ENCODE measurements at regions not wholly inside any gene's neighbourhood (a gene's known extent, or its start where the extent isn't known, plus 50 kb on each side); places are given as distances from the start of the nearest gene placed in this dataset.
A peak's percentile ranks its signal among the peaks of the same experiment; 100 is the strongest.

DNA sequence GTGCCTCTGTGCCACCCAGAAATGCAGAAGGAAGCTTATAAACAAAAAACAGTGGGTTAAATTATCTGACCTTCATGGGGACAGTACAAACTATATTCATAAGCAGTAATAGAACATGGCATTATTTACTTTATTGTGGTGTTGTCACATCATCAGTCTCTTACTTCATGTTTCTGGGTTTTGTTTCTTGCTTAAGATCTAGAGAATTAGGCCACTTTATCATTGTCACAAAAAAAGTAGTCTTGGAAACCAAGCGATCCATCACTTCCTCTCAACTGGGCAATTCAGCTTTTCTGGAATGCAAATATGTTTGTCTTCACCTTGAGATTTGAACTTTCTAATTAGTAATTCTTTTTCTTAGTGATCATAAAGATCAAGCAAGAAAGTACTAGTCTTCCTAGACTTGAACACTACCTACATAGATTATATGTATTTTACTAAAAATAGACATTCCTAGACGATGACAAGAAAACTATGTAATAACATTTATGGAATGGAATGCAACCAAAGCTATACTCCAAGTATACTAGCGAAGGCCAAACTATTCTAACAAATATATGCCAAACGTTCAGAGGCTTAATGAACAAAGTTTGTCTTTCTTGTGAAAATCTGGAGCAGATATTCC lies 363.4 kb downstream of the DAD1 start:
- FAIRE-seq: no peak
- no peak for TF ChIP-seq CHD2 (IDR thresholded peaks at IDR 0.05; ENCODE audit: low read length, partially characterized antibody)
- TF ChIP-seq RCOR1 (IDR thresholded peaks at IDR 0.05; ENCODE audit: low read depth, low read length): no peak
- TF ChIP-seq, protein P1, sequence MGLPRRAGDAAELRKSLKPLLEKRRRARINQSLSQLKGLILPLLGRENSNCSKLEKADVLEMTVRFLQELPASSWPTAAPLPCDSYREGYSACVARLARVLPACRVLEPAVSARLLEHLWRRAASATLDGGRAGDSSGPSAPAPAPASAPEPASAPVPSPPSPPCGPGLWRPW (IDR thresholded peaks at IDR 0.05): no peak
- TF ChIP-seq ZFP36 (IDR thresholded peaks at IDR 0.05; ENCODE audit: borderline replicate concordance, partially characterized antibody): no peak
- no peak for TF ChIP-seq SREBF2 (IDR thresholded peaks at IDR 0.05)
- no peak for TF ChIP-seq ZSCAN20 (CRISPR knock-in tag; IDR thresholded peaks at IDR 0.05)
- TF ChIP-seq EHF (CRISPR knock-in tag; IDR thresholded peaks at IDR 0.05): no peak
- TF ChIP-seq KDM5A (IDR thresholded peaks at IDR 0.05): no peak
- POLR2A ChIA-PET: no interaction called here
- WGBS (ENCODE audit: missing lambda C conversion rate): 14% methylated on average over 4 of the region's 4 CpGs
- Histone ChIP-seq H3K4me2 (no peak overlapping the region), H3K9me3 (no peaks in the 10 kb centered on the region), H3K4me1 (no peaks in the 10 kb centered on the region), H3K27ac (no peak overlapping the region), H3K4me3 (no peak overlapping the region)
- no peak for ATAC-seq
- DNase-seq (ENCODE audit: low read depth in 1 of 2, low spot score in 1 of 2): no peak
- CTCF ChIA-PET: interaction anchor here (1.1 to 2.3 kb wide), 4 partner anchors 9 to 150 kb away, joined by 4 to 11 read pairs (median 4); no protein-coding TSS in a partner anchor

DNA sequence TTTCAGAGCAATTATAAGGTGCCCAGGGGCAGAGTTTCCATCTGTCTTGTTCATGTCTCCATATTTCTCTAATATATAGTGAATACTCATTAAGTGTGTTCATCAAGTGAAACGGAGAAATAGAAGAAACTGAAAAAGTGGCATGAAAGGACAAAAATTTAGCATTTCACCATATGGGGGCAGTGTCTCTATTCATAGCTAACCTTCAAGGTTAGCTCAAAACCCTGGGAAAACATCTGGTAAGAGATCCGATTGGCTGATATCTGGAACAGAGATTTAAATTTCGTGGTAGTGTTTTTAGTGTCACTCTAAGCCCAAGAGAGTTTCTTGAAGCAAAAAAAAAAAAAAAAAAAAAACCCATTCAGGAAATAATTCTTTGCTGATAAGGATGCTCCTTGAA lies 367.5 kb downstream of the DAD1 start:
- Histone ChIP-seq H3K4me1 (no peaks in the 10 kb centered on the region), H3K27ac (no peak overlapping the region), H3K9me3 (no peaks in the 10 kb centered on the region), H3K4me2 (no peak overlapping the region), H3K4me3 (no peak overlapping the region)
- FAIRE-seq: no peak
- 0% methylated on average over 3 of the region's 3 CpGs for WGBS (ENCODE audit: missing lambda C conversion rate)
- peak in 1 of 2 experiments; percentile 43; a peak in 1 of 6 replicates for ATAC-seq
- DNase-seq (ENCODE audit: low read depth in 1 of 2, low spot score in 1 of 2): peak; percentile 8 to 9
- ChIA-PET CTCF (interaction anchor here (0.7 to 1.3 kb wide), 4 partner anchors 13 to 56 kb away, joined by 3 to 5 read pairs (median 5); no protein-coding TSS in a partner anchor), POLR2A (interaction anchor here (0.6 to 0.7 kb wide), 2 partner anchors 20 to 154 kb away, joined by 4 to 9 read pairs; no protein-coding TSS in a partner anchor)
- TF ChIP-seq, protein P2, sequence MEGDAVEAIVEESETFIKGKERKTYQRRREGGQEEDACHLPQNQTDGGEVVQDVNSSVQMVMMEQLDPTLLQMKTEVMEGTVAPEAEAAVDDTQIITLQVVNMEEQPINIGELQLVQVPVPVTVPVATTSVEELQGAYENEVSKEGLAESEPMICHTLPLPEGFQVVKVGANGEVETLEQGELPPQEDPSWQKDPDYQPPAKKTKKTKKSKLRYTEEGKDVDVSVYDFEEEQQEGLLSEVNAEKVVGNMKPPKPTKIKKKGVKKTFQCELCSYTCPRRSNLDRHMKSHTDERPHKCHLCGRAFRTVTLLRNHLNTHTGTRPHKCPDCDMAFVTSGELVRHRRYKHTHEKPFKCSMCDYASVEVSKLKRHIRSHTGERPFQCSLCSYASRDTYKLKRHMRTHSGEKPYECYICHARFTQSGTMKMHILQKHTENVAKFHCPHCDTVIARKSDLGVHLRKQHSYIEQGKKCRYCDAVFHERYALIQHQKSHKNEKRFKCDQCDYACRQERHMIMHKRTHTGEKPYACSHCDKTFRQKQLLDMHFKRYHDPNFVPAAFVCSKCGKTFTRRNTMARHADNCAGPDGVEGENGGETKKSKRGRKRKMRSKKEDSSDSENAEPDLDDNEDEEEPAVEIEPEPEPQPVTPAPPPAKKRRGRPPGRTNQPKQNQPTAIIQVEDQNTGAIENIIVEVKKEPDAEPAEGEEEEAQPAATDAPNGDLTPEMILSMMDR (IDR thresholded peaks at IDR 0.05): peak; percentile 27
- no peak for TF ChIP-seq GATA3 (IDR thresholded peaks at IDR 0.05; ENCODE audit: borderline replicate concordance)
- peak in 1 of 2 experiments; percentile 35; a peak in 2 of 5 replicates for TF ChIP-seq RAD21 (conservative IDR thresholded peaks at IDR 0.05 in 1 of 2, IDR thresholded peaks at IDR 0.05 in 1 of 2)

DNA sequence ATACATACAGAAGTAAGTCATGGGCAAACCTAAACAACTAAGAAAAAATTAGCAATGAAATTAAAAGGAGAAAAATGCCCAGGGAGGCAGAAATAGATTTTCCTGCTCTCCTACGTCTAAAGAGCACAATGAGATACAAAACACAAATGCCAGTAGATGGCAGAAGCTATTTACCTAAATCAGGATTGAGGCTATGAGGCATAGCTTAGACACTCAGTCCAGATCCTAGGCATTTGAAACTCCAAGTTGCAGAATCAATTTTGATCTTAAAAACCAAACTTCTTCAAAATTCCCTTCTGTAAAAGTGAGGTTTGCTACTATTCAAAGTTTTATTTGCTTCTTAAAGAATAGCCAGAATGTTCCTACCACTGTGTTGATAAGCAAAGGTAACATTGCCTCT lies 368.6 kb downstream of the DAD1 start:
- DNase-seq (ENCODE audit: low read depth in 1 of 2, low spot score in 1 of 2): no peak
- POLR2A ChIA-PET: no interaction called here
- no peaks in the 10 kb centered on the region for H3K9me3 ChIP-seq
- H3K27ac ChIP-seq: no peak overlapping the region
- H3K4me1 ChIP-seq: no peaks in the 10 kb centered on the region
- no peak overlapping the region for H3K4me2 ChIP-seq
- WGBS (ENCODE audit: missing lambda C conversion rate): 0% methylated on average over 1 of the region's 1 CpG
- CTCF ChIA-PET: interaction anchor here (1.0 kb wide), 1 partner anchor 18 kb away, joined by 4 read pairs; no protein-coding TSS in a partner anchor
- no peak for FAIRE-seq
- H3K4me3 ChIP-seq: no peak overlapping the region
- 0 out of 6 replicates have a peak, but pooled peaks of 1 of the 2 experiments have one; percentile 56 for ATAC-seq
- no peak for TF ChIP-seq ESRRA (IDR thresholded peaks at IDR 0.05; ENCODE audit: borderline replicate concordance, low read length)
- no peak for TF ChIP-seq POLR2A (IDR thresholded peaks at IDR 0.05; ENCODE audit: low read length)
- TF ChIP-seq, protein P3, sequence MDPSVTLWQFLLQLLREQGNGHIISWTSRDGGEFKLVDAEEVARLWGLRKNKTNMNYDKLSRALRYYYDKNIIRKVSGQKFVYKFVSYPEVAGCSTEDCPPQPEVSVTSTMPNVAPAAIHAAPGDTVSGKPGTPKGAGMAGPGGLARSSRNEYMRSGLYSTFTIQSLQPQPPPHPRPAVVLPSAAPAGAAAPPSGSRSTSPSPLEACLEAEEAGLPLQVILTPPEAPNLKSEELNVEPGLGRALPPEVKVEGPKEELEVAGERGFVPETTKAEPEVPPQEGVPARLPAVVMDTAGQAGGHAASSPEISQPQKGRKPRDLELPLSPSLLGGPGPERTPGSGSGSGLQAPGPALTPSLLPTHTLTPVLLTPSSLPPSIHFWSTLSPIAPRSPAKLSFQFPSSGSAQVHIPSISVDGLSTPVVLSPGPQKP (IDR thresholded peaks at IDR 0.05; ENCODE audit: low read depth, low read length): no peak
- TF ChIP-seq RAD21 (conservative IDR thresholded peaks at IDR 0.05 in 1 of 2, IDR thresholded peaks at IDR 0.05 in 1 of 2): peak in 1 of 2 experiments; percentile 20; a peak in 1 of 5 replicates

- Histone ChIP-seq H3K27ac (no peak overlapping the region), H3K4me1 (no peaks in the 10 kb centered on the region), H3K4me2 (no peak overlapping the region), H3K4me3 (no peak overlapping the region), H3K9me3 (no peaks in the 10 kb centered on the region)
- DNase-seq (ENCODE audit: low read depth in 1 of 2, low spot score in 1 of 2): no peak
- no peak for ATAC-seq
- ChIA-PET POLR2A (no interaction called here), CTCF (interaction anchor here (1.6 kb wide), 1 partner anchor 18 kb away, joined by 3 read pairs; no protein-coding TSS in a partner anchor)
- TF ChIP-seq KDM5A (IDR thresholded peaks at IDR 0.05): no peak
- no peak for TF ChIP-seq FOXS1 (CRISPR knock-in tag; IDR thresholded peaks at IDR 0.05)
- TF ChIP-seq, protein P4, sequence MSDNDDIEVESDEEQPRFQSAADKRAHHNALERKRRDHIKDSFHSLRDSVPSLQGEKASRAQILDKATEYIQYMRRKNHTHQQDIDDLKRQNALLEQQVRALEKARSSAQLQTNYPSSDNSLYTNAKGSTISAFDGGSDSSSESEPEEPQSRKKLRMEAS (IDR thresholded peaks at IDR 0.05): no peak
- TF ChIP-seq, protein P5, sequence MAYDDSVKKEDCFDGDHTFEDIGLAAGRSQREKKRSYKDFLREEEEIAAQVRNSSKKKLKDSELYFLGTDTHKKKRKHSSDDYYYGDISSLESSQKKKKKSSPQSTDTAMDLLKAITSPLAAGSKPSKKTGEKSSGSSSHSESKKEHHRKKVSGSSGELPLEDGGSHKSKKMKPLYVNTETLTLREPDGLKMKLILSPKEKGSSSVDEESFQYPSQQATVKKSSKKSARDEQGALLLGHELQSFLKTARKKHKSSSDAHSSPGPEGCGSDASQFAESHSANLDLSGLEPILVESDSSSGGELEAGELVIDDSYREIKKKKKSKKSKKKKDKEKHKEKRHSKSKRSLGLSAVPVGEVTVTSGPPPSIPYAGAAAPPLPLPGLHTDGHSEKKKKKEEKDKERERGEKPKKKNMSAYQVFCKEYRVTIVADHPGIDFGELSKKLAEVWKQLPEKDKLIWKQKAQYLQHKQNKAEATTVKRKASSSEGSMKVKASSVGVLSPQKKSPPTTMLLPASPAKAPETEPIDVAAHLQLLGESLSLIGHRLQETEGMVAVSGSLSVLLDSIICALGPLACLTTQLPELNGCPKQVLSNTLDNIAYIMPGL (CRISPR knock-in tag; IDR thresholded peaks at IDR 0.05; ENCODE audit: borderline replicate concordance): no peak
- no peak for TF ChIP-seq RFX5 (IDR thresholded peaks at IDR 0.05)
- TF ChIP-seq, protein P6, sequence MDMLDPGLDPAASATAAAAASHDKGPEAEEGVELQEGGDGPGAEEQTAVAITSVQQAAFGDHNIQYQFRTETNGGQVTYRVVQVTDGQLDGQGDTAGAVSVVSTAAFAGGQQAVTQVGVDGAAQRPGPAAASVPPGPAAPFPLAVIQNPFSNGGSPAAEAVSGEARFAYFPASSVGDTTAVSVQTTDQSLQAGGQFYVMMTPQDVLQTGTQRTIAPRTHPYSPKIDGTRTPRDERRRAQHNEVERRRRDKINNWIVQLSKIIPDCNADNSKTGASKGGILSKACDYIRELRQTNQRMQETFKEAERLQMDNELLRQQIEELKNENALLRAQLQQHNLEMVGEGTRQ (IDR thresholded peaks at IDR 0.05): no peak
- no peak for TF ChIP-seq CEBPB (IDR thresholded peaks at IDR 0.05)
- TF ChIP-seq HDAC2 (IDR thresholded peaks at IDR 0.05): no peak
- WGBS (ENCODE audit: missing lambda C conversion rate): 39% methylated on average over 3 of the region's 3 CpGs
- no peak for FAIRE-seq
These were observed 370.3 kb downstream of the DAD1 start for GRCh38 chr14:22218728-22219127.
